PC-9 (cell line): ENCODE measurements at regions not wholly inside any gene's neighbourhood (a gene's known extent, or its start where the extent isn't known, plus 50 kb on each side); places are given as distances from the start of the nearest gene placed in this dataset.

ENCODE experiments used
- CTCF ChIP-seq: fragments of 200-600 bp; sonication (generic); conservative IDR thresholded peaks from 2 replicates; pipeline ENCODE4 v1.6.1; 2017; ENCODE audit warnings: mixed run types, antibody characterized with exemption, mild to moderate bottlenecking, moderate library complexity
- EZH2 ChIP-seq: fragments of 200-600 bp; sonication (generic); IDR thresholded peaks from 2 replicates; pipeline ENCODE4 v1.8.0; 2017; ENCODE audit warnings: antibody characterized with exemption, low read depth

DNA sequence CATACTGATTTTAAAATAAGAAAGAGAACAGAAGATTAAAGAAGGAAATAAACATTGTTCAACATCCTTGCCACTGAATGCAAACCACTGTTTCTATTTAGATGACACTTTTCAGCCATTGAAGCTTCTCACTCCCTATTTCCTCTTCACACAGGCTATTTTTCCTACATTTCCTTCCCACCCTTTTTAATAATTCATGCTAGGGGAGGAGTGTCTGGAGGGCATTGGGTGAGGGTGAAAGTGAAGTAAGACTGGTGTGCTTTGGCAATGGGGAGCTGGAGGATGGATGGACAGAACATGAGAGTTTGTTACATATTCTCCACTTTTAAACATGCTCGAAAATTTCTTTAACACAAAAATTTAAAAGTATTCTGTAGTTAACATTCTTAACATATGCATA is 168.8 kb upstream of the GLI3 start:
- TF ChIP-seq CTCF = no peak
- TF ChIP-seq EZH2 = no peak
